ENCODE measurements at regions not wholly inside any gene's neighbourhood (a gene's known extent, or its start where the extent isn't known, plus 50 kb on each side); places are given as distances from the start of the nearest gene placed in this dataset.

GRCh38 chr6:169854083-169854725, 102.8 kb downstream of the ERMARD start:
- no peaks in the 10 kb centered on the region for H3K36me3 ChIP-seq (ENCODE audit: control insufficient read depth, low read length)
- no peak overlapping the region for H3K4me3 ChIP-seq (ENCODE audit: low read length)
- no peak overlapping the region for H3K27ac ChIP-seq (ENCODE audit: low read depth, low read length)
- no peaks in the 10 kb centered on the region for H3F3A ChIP-seq (ENCODE audit: control insufficient read depth, insufficient read depth)
- H3K9me3 ChIP-seq (ENCODE audit: control insufficient read depth, insufficient read depth, low read length), result peaks cover 20% of the 10 kb centered on the region
- H4K20me1 ChIP-seq (ENCODE audit: control insufficient read depth, insufficient read depth, low read depth, low read length), result no peaks in the 10 kb centered on the region
- no peak overlapping the region for H3K4me2 ChIP-seq (ENCODE audit: low read length)
- H3K9me2 ChIP-seq (replicated peaks; ENCODE audit: control insufficient read depth, low read length), result no peaks in the 10 kb centered on the region
- TF ChIP-seq EZH2phosphoT487 (IDR thresholded peaks at IDR 0.05; ENCODE audit: borderline replicate concordance, low read length) (no peak), CTCF (IDR thresholded peaks at IDR 0.05; ENCODE audit: low read depth, low read length, poor library complexity, severe bottlenecking) (no peak)
- H3K4me1 ChIP-seq (ENCODE audit: control insufficient read depth, low read length), result no peaks in the 10 kb centered on the region
- H3K27me3 ChIP-seq (ENCODE audit: control insufficient read depth, low read length), result no peaks in the 10 kb centered on the region
- no peaks in the 10 kb centered on the region for H3K79me2 ChIP-seq (ENCODE audit: control insufficient read depth, low read length)

GRCh38 chr6:169853196-169854082, 102.0 kb downstream of the ERMARD start:
- Histone ChIP-seq H3K4me1 (ENCODE audit: control insufficient read depth, low read length) (no peaks in the 10 kb centered on the region), H3K4me3 (ENCODE audit: low read length) (no peak overlapping the region), H3K36me3 (ENCODE audit: control insufficient read depth, low read length) (no peaks in the 10 kb centered on the region), H3K9me2 (replicated peaks; ENCODE audit: control insufficient read depth, low read length) (no peaks in the 10 kb centered on the region), H3F3A (ENCODE audit: control insufficient read depth, insufficient read depth) (no peaks in the 10 kb centered on the region), H4K20me1 (ENCODE audit: control insufficient read depth, insufficient read depth, low read depth, low read length) (no peaks in the 10 kb centered on the region), H3K9me3 (ENCODE audit: control insufficient read depth, insufficient read depth, low read length) (peaks cover 18% of the 10 kb centered on the region), H3K27me3 (ENCODE audit: control insufficient read depth, low read length) (no peaks in the 10 kb centered on the region), H3K27ac (ENCODE audit: low read depth, low read length) (no peak overlapping the region), H3K4me2 (ENCODE audit: low read length) (no peak overlapping the region), H3K79me2 (ENCODE audit: control insufficient read depth, low read length) (no peaks in the 10 kb centered on the region)
- TF ChIP-seq CTCF (IDR thresholded peaks at IDR 0.05; ENCODE audit: low read depth, low read length, poor library complexity, severe bottlenecking) (no peak), EZH2phosphoT487 (IDR thresholded peaks at IDR 0.05; ENCODE audit: borderline replicate concordance, low read length) (no peak)

GRCh38 chr6:169852504-169853195, 101.2 kb downstream of the ERMARD start:
- Histone ChIP-seq H3K4me1 (ENCODE audit: control insufficient read depth, low read length) (no peaks in the 10 kb centered on the region), H3K36me3 (ENCODE audit: control insufficient read depth, low read length) (no peaks in the 10 kb centered on the region), H3K79me2 (ENCODE audit: control insufficient read depth, low read length) (no peaks in the 10 kb centered on the region), H3K4me2 (ENCODE audit: low read length) (no peak overlapping the region), H3K4me3 (ENCODE audit: low read length) (no peak overlapping the region), H3K27ac (ENCODE audit: low read depth, low read length) (no peak overlapping the region), H3F3A (ENCODE audit: control insufficient read depth, insufficient read depth) (no peaks in the 10 kb centered on the region), H4K20me1 (ENCODE audit: control insufficient read depth, insufficient read depth, low read depth, low read length) (no peaks in the 10 kb centered on the region), H3K9me2 (replicated peaks; ENCODE audit: control insufficient read depth, low read length) (no peaks in the 10 kb centered on the region), H3K9me3 (ENCODE audit: control insufficient read depth, insufficient read depth, low read length) (peaks cover 10% of the 10 kb centered on the region; the same call in 1 of the 2 replicates), H3K27me3 (ENCODE audit: control insufficient read depth, low read length) (no peaks in the 10 kb centered on the region)
- TF ChIP-seq EZH2phosphoT487 (IDR thresholded peaks at IDR 0.05; ENCODE audit: borderline replicate concordance, low read length) (no peak), CTCF (IDR thresholded peaks at IDR 0.05; ENCODE audit: low read depth, low read length, poor library complexity, severe bottlenecking) (no peak)
